Superior temporal gyrus (tissue), 1 donor: ENCODE measurements at regions not wholly inside any gene's neighbourhood (a gene's known extent, or its start where the extent isn't known, plus 50 kb on each side); places are given as distances from the start of the nearest gene placed in this dataset.
"Not testable (repeated sequence)": the region's sequence is repeated elsewhere in the genome, so short reads cannot be mapped to it uniquely, and the experiment has no call there.

Experiments used
- DNase-seq: peaks from one replicate; pipeline ENCODE4 v3.0.0-alpha.2; 2016; ENCODE audit errors: extremely low spot score

DNA sequence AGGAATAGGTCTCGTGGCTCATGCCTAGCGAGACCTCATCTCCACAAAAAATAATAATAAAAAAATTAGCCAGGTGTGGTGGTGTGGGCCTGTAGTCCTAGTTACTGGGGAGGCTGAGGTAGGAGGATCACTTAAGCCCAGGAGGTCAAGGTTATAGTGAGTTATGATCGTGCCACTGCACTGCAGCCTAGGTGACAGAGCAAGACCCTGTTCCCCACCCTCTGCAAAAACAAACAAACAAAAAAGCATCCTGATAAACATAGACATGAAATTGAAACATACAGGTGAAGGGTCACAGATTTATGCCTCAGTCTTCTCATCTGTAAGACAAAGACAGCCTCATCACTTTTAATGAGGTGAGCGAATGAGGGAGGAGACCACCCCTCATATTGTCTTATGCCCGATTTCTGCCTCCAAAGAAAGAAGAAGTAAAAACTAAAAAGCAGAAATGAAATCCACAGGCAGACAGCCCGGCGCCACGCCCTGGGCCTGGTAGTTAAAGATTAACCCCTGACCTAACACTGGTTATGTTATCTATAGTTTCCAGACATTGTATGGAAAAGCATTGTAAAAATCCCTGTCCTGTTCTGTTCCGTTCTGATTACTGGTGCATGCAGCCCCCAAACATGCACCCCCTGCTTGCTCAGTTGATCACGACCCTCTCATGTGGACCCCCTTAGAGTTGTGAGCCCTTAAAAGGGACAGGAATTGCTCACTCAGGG is 138.5 kb downstream of the OR2B2 start:
- not testable (repeated sequence) for DNase-seq

DNA sequence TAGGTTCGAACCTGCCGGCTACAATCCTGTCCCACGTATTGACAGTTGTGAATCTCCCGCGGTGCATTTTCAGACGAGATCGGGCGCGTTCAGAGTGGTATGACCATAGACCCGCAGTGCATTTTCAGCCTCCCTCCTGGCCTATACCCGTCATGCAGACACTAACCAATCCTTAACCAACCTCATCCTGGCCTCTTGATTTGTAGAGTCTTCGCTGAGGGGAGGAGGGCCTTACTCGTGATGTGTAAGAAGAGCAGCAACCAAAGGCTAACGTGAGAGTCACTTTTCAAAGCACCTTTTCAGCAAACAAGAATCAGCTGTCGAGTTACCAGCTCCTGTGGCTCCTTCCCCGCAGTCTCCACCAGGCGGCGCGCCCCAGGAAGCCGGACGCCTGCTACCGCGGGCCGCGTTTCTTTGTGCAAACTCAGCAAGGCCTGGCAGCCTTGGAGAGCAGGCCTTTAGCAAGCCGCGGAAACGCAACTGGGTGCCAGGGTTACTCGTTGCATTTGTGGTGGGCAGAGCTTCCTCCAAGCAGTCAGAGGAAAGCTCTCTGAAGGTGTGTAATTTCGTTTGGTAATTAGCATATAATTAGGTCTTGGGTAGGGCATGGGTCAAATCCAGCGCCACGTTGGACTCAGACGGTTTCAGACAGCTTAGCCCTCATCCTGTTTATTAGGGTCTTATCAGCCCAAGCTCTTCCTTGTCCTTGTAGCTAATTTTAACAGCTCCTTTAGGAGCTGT is 139.8 kb downstream of the OR2B2 start:
- peak; percentile 80 for DNase-seq

DNA sequence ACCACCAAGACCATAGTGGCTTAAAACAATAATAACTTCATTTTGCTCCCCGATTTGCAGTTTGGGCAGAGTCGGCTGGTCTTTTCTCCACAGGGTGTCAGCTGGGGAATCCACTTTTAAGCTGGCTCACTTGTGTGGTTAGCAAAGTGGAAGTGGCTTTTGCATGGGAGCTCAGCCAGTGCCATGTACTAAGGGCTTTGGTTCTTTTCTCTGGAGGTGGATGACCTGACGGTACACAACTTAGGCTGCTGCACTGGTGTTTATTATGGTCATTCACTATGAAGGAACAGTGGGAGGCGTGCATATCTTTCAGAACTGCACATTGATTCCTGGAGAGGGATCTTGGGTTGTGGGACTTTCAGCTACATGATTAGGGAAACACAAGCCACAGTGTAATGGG is 141.0 kb downstream of the OR2B2 start:
- DNase-seq, result no peak

DNA sequence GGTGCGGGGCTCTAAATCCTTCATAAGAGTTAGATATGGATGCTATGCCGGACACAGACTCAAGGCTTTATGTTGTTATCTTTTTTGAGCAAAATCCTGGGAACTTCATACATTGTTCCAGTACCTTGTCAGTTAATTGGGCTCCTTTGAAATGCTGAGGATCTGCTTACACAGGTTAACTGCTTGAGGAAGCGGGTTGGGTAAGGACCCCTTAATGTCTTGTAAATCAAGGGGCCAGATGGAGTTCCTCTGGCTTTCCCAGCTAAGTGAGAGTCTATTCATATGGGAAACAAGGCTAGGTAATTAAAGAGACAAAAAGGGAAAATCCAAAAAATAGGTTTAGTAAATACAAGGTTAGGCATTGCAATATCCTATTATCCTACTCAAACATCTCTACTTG is 141.5 kb downstream of the OR2B2 start:
- DNase-seq, result no peak

DNA sequence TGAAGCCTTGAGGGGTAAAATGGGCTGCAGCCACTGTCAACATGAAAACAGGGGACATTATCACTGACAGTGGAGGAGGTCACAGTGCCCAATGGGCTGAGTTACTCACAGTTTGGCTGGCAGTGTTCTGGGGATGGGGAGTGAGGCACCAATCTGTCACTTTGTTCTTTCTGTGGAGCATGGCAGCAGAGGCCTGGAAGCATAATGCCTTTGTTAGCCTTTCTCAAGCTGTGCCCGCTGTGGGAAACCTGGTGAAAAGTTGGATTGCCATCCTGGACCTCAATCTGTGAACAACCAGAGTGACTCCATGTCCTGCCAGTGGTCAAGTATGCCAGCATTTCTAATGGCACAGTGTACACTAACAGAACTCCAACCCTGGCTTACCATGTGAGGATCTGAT is 143.6 kb downstream of the OR2B2 start:
- no peak for DNase-seq

DNA sequence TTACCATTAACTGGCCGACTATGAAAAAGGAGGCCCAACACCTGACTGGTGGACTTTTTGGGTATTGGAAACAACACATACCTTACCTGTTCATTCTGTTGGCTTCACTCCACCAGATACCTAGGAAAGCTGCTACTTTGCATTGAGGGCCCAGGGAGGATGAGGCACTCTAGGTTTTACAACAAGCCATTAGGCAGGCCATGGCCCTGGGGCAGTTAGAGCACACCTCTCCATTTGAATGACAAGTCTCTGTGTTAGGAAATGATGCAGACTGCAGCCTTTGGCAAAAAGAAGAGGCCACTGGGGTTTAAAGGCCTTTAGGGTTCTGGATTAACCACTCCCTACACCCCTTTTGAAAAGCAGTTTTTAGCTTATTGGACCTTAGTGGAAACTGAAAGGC is 144.3 kb downstream of the OR2B2 start:
- no peak for DNase-seq

DNA sequence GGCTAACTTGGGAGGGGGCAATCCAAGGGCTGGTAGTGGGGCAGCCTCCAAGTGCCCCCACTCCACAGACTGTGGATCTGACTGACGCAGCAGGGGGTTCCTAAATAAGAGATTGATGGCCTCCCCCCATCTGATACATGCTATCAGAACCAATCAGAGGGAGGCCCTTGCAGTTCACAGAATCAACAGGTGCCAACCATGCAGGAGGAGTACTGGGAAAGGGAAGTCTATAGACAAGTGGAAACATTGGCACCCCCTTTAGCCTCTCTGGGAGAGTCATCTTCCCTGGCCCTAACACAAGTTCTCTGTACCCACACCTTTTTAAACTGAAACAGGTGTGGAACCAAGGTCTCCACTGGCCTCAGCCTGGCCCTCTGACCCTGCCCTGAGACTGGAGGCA is 145.8 kb downstream of the OR2B2 start:
- DNase-seq, result no peak

DNA sequence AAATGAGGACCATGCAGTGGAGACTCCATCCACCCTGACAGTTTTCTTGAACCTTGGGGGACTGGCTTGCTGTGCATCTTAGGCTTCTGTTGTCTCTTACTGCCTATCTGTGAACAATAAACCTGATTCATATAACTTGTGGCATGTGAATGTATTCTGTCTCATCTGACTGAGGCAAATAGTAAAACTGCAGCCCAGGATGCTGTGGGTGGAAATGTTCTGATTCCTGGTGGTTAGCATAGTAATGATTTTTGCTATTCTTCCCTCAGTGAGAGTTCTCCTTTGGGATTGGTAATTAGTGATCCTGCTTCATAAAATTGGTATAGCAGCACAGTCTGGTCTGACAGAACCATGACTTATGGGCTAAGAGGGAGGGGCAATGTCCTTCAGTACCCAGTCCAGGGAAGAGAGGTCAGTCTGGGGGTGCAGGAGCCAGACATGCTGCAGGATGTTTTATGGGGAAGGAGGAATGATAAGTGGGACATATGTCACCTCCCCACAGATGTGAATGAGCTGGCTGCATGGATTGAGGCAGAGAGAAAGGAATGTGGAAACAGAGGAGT is 147.1 kb downstream of the OR2B2 start:
- no peak for DNase-seq

DNA sequence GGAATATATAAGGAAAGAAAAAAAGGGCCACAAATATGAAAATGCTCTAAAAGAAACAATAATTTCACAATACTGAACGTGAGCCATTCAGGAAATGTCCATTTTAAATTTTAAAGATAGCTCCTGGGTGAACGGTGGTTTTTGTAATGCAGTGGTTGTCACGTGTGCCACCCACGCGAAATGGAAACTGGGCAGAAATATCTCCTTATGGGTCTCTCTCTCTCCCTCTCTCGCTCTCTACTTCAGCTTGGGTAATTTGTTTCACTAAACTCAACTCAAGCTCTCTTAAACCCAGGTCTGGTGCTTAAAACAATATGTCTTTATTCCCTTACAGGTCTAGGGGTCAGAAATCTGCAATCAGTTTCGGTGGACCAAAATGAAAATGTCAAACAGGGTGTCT is 150.8 kb downstream of the OR2B2 start:
- no peak for DNase-seq

DNA sequence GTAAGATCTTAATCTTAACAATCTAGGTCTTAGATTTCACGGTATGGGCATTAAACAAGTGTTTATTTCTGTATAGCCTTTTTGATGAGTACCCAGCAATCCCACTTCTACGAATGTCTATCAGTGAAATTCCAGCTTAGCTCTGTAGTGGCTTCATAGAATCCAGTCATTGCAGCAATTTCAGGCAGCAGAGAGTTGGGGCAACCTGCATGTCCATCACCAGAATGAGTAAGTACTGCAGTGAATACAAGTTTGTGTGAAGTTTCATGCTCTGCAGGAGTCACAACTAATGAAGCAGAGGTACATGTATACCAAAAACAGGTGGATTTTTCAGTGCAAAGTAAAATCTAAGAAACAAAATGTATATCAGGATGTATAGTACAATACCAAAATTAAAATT is 151.7 kb downstream of the OR2B2 start:
- no peak for DNase-seq

DNA sequence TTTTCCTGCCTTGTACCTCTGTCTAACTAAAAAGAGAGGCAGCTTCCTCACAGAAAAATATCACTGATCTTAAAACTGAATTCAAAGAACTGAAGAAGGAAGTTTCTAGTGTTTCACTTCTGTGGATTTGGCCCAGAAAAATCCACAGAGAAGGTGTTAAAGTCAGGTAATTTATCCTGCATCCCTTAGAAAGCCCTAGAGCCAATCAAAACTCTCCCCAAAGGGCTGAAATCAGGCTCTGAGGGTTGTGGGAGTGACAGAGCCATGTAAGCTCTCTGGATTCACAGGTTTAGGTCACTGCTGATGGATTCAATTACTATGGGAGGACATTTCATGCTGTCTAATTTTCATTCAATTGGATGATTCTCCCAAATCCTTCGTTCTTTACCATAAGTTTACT is 152.3 kb downstream of the OR2B2 start:
- no peak for DNase-seq

DNA sequence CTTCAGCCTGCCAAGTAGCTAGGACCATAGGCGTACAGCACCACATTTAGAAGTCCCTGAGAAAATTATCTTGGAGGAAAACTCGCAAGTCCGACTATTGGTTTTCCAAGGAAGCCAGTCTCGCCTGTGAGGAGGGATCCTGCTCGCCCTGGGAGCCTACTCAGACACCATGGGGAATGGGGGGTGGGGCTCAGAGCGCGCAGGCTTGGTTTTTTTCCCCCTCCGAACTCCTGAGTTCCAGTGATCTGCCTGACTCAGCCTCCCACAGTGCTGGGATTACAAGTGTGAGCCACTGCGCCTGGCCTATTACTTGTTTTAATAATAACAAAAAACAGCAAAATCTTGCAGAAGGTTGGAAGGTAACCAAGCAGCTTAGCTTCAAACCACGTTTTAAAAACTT is 153.7 kb downstream of the OR2B2 start:
- DNase-seq, result no peak

DNA sequence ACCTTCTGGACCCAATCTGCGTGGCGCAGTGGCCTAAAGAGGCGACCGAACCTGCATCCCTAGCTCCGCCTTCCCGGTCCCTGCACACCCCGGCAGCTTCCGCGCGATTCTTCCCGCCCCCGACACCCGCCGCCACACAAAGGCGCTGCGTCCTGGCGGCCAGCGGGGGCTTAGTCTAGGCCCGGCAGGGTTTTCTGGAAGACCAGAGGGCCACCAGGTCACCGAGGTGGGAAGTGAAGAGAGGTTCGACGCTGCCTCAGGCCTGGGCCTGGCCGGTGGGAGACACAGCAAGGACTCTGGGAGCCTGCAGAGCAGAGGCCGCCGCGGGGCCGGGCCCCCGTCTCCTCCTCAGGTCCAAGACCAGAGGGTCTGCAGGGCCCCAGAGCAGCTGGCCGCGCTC is 154.9 kb downstream of the OR2B2 start:
- DNase-seq, result no peak

DNA sequence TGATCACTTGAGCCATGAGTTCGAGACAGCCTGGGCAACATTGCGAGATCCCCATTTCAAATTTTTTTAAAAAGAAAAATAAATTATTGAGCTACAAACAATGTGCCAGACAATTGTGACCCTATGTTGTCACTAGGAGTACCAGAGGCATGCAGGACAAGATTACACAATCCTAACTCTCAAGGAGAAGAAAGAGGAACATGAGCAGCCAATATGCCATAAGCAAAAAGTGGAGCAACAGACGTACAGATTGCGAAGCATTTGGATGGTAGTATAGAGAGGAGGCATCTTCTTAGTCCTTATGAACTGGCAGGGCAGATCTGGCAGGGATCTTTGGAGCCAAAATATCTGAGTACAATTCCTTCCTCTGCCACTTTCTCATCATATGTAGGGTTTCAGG is 156.4 kb downstream of the OR2B2 start:
- DNase-seq, result no peak

DNA sequence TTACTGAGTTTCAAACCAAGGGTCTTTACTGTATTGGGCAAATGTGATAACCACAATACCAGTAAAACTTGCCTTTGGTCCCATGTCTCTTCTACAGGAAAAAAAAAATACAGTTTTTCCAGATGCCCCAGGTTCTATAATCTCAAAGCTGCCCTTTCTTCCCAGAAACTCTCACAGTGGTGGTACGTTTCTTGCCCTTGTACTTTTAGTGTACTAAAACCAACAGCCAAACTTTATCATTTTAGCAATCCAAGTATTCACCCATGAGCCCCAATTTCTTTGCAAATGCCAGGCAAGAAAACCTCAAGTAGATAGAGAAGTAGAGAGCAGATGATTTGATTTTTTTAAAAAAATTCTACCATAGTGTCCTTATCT is 157.8 kb downstream of the OR2B2 start:
- no peak for DNase-seq

DNA sequence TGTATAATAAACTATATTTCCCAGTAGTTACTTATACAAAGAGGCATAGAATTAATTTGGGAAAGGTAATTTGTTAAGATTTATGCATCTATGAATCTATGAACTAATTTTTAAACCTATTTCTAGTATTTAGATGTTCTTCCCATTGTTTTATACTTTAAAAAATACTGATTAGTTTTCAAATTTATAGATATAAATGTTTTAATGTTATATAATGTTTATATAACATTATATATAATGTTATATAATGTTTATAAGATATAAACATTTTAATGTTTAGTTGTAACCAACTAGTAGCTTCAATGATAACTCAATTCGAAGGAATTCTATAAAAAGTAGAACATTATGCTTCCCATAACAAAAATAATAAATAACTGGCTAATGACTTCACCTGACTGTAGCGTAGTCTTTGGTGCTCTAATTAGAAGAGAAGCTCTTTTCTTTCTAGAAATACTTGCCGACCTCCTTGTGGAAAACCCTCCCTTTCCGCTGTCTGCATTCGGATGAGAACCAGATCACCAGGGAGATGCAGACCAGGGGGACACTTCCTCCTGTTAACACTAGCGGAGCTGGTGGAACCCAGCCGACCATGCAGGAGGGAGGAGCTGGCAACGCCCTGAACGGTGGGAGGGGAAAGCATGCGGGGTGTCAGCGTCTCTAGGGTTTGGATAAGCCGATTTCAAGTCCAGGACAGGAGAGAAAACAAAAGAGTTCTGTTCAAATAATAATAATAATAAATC is 158.4 kb downstream of the OR2B2 start:
- DNase-seq, result peak; percentile 59

DNA sequence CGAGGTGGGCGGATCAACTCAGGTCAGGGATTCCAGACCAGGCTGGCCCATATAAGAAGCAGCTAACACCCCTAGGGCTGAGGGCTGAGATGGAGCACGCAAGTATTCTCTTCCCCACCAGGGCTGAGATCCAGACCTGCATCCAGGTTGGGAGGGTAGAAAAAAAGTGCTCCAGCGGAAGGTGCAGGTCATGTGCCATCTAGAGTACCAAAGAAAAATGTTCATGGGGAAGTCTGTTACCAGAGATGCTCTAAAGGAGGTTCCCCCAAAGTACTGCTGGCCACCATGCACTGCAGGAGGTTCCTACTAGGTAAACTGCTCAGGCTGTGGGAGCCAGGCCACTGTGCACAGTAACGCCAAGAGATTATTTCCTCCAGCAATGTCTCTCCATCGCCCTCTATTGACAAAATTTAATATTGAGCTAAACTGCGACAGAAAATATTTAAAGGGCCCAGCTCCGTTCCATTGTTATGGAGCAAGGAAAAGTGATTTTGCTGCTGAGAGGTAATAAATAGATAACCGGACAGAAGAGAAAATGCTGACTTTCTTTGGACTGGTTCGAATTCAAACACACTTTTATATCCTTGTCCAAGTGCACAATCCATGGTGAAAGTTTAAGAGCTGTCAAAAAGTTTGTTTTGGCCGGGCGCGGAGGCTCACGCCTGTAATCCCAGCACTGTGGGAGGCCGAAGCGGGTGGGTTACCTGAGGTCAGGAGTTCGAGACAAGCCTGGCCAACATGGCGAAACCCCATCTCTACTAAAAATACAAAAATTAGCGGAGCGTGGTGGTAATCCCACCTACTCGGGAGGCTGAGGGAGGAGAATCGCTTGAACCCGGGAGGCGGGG is 159.9 kb downstream of the OR2B2 start:
- DNase-seq, result peak; percentile 95

DNA sequence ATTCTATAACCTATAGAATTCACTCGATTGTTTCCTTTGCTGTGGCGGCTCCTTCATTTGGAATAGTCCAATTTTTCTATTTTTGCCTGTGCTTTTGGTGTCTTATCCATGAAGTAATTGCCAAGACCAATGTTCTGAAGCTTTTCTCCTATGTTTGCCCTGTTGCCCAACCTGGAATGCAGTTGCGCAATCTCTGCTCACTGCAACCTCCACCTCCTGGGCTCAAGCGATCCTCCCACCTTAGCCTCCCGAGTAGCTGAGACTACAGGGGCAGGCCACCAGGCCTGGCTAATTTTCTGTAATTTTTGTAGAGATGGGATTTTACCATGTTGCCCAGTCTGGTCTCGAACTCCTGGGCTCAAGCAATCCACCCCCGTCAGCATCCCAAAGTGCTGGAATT is 163.5 kb downstream of the OR2B2 start:
- DNase-seq, result no peak

DNA sequence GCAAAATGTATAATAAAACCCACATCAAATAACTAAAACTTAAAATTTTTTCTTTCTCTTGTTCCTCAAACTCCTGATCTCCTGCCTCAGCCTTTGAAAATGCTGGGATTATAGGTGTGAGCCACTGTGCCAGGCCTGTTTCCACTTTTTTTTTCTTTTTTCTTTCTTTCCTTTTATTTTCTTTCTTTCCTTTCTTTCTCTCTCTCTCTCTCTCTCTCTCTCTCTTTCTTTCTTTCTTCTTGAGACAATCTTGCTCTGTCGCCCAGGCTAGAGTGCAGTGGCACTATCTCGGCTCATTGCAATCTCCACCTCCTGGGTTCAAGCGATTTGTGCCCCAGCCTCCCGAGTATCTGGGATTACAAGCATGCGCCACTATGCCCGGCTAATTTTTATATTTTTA is 164.6 kb downstream of the OR2B2 start:
- no peak for DNase-seq

DNA sequence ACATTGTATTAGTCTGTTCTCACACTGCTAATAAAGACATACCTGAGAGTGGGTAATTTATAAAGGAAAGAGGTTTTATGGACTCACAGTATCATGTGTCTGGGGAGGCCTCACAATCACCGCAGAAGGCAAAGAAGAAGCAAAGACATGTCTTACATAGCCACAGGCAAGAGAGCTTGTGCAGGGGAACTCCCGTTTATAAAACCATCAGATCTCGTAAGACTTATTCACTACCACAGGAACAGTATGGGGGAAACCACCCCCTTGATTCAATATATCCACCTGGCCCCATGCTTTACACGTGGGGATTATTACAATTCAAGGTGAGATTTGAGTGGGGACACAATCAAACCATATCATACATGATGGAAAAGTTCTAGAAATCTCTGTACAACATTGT is 165.3 kb downstream of the OR2B2 start:
- not testable (repeated sequence) for DNase-seq

DNA sequence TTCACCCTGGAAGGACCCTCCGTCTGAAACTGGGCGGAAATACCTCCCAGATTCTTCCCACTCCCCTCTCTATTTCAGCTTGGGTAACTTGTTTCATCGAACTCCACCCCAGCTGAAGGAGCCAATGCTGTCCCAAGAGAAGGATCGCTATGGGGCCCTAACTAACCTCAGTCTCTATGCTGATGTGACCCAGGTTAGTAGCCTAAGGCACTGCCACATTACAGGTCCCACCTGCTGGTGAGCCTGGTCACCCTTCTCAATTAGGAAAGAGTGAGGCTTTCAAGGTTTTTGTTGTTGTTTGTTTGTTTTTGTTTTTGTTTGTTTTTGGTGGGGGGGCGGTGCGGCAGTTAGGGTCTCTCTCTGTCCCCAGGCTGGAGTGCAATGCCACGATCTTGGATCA is 168.4 kb downstream of the OR2B2 start:
- DNase-seq, result no peak
